Hepatocyte (in vitro differentiated cells): ENCODE measurements at regions not wholly inside any gene's neighbourhood (a gene's known extent, or its start where the extent isn't known, plus 50 kb on each side); places are given as distances from the start of the nearest gene placed in this dataset.

ENCODE experiments used
- DNase-seq: peaks from one replicate; pipeline ENCODE4 v3.0.0-alpha.2; 2016; ENCODE audit warnings: low spot score
- H2AFZ ChIP-seq: fragments of 200-600 bp; sonication (generic); 2 replicates; pipeline ENCODE4 v1.6.0; 2016; ENCODE audit warnings: antibody characterized with exemption, mild to moderate bottlenecking
- H3K27ac ChIP-seq: fragments of 200-600 bp; sonication (generic); 2 replicates; pipeline ENCODE4 v1.5.1; 2016; ENCODE audit warnings: mild to moderate bottlenecking
- H3K27me3 ChIP-seq: fragments of 200-600 bp; sonication (generic); 2 replicates; pipeline ENCODE4 v1.6.1; 2016
- H3K36me3 ChIP-seq: fragments of 200-600 bp; sonication (generic); replicated peaks from 2 replicates; pipeline ENCODE4 v1.5.1; 2016; ENCODE audit warnings: low read depth; ENCODE audit not compliant: insufficient read depth
- H3K4me1 ChIP-seq: fragments of 200-600 bp; sonication (generic); 2 replicates; pipeline ENCODE4 v1.5.1; 2016; ENCODE audit warnings: mild to moderate bottlenecking, moderate library complexity; ENCODE audit not compliant: insufficient read depth
- H3K4me2 ChIP-seq: fragments of 200-600 bp; sonication (generic); 2 replicates; pipeline ENCODE4 v1.6.0; 2016
- H3K4me3 ChIP-seq: fragments of 200-600 bp; sonication (generic); 2 replicates; pipeline ENCODE4 v1.5.1; 2016; ENCODE audit warnings: mild to moderate bottlenecking
- H3K79me2 ChIP-seq: fragments of 200-600 bp; sonication (generic); 2 replicates; pipeline ENCODE4 v1.6.0; 2017; ENCODE audit warnings: mild to moderate bottlenecking
- H3K9me2 ChIP-seq: fragments of 200-600 bp; sonication (generic); replicated peaks from 2 replicates; pipeline ENCODE4 v1.6.0; 2017; ENCODE audit warnings: mild to moderate bottlenecking; ENCODE audit not compliant: insufficient read depth
- H3K9me3 ChIP-seq: fragments of 200-600 bp; sonication (generic); 2 replicates; pipeline ENCODE4 v1.5.1; 2016; ENCODE audit warnings: low read depth, mild to moderate bottlenecking
- H4K20me1 ChIP-seq: fragments of 200-600 bp; sonication (generic); 2 replicates; pipeline ENCODE4 v1.6.0; 2016; ENCODE audit warnings: mild to moderate bottlenecking; ENCODE audit not compliant: insufficient read depth, poor library complexity, severe bottlenecking
- CTCF ChIP-seq: fragments of 200-600 bp; sonication (generic); IDR thresholded peaks from 2 replicates; pipeline ENCODE4 v1.5.1; 2016; ENCODE audit warnings: antibody characterized with exemption, mild to moderate bottlenecking; ENCODE audit not compliant: poor library complexity
- EZH2 ChIP-seq: fragments of 200-600 bp; sonication (generic); IDR thresholded peaks from 2 replicates; pipeline ENCODE4 v1.6.1; 2016; ENCODE audit warnings: antibody characterized with exemption, mild to moderate bottlenecking, borderline replicate concordance
- EZH2phosphoT487 ChIP-seq: fragments of 200-600 bp; sonication (generic); IDR thresholded peaks from one replicate; pipeline ENCODE4 v1.6.1; 2018; ENCODE audit warnings: antibody characterized with exemption, mild to moderate bottlenecking, low read depth, moderate library complexity; ENCODE audit not compliant: unreplicated experiment, severe bottlenecking
- WGBS: methylation state at CpG from one replicate; pipeline ENCODE4 v1.1.6; 2016; ENCODE audit warnings: low lambda C conversion rate; ENCODE audit errors: missing lambda C conversion rate; 5-methylcytosine and 5-hydroxymethylcytosine counted together

- no peak for DNase-seq
- H3K27me3 ChIP-seq, result no peaks in the 10 kb centered on the region
- no peaks in the 10 kb centered on the region for H4K20me1 ChIP-seq
- no peaks in the 10 kb centered on the region for H3K36me3 ChIP-seq
- WGBS, result 79% methylated on average over 3 of the region's 3 CpGs
- no peak overlapping the region for H3K27ac ChIP-seq
- H3K4me3 ChIP-seq, result no peak overlapping the region
- H3K79me2 ChIP-seq, result no peaks in the 10 kb centered on the region
- H3K9me3 ChIP-seq, result no peaks in the 10 kb centered on the region
- H3K4me1 ChIP-seq, result no peaks in the 10 kb centered on the region
- TF ChIP-seq EZH2phosphoT487 (no peak), CTCF (no peak), EZH2 (no peak)
- H3K4me2 ChIP-seq, result no peak overlapping the region
- no peaks in the 10 kb centered on the region for H3K9me2 ChIP-seq
- no peak overlapping the region for H2AFZ ChIP-seq
These were observed 1999.3 kb upstream of the CDH9 start for GRCh38 chr5:29037716-29038115.

- Histone ChIP-seq H3K27ac (no peak overlapping the region), H3K9me2 (no peaks in the 10 kb centered on the region), H3K27me3 (no peaks in the 10 kb centered on the region), H3K4me2 (no peak overlapping the region), H3K79me2 (no peaks in the 10 kb centered on the region), H3K36me3 (no peaks in the 10 kb centered on the region), H2AFZ (no peak overlapping the region), H3K4me1 (no peaks in the 10 kb centered on the region), H4K20me1 (no peaks in the 10 kb centered on the region), H3K9me3 (no peaks in the 10 kb centered on the region), H3K4me3 (no peak overlapping the region)
- no peak for TF ChIP-seq CTCF
- no peak for TF ChIP-seq EZH2
- no peak for TF ChIP-seq EZH2phosphoT487
- WGBS, result 93% methylated on average over 4 of the region's 4 CpGs
- no peak for DNase-seq
These were observed 1985.7 kb upstream of the CDH9 start for GRCh38 chr5:29024052-29024451.

GRCh38 chr5:29023541-29023940 is 1985.2 kb upstream of the CDH9 start:
- Histone ChIP-seq H4K20me1 (no peaks in the 10 kb centered on the region), H3K4me2 (no peak overlapping the region), H3K79me2 (no peaks in the 10 kb centered on the region), H3K9me3 (no peaks in the 10 kb centered on the region), H3K27ac (no peak overlapping the region), H3K36me3 (no peaks in the 10 kb centered on the region), H3K4me1 (no peaks in the 10 kb centered on the region), H2AFZ (no peak overlapping the region), H3K27me3 (no peaks in the 10 kb centered on the region), H3K4me3 (no peak overlapping the region), H3K9me2 (no peaks in the 10 kb centered on the region)
- 64% methylated on average over 2 of the region's 2 CpGs for WGBS
- DNase-seq, result no peak
- TF ChIP-seq CTCF (no peak), EZH2 (no peak), EZH2phosphoT487 (no peak)

- DNase-seq, result no peak
- no peaks in the 10 kb centered on the region for H3K9me2 ChIP-seq
- TF ChIP-seq CTCF, result no peak
- no peak for TF ChIP-seq EZH2
- TF ChIP-seq EZH2phosphoT487, result no peak
- no peaks in the 10 kb centered on the region for H3K27me3 ChIP-seq
- H3K4me2 ChIP-seq, result no peak overlapping the region
- no peak overlapping the region for H2AFZ ChIP-seq
- no peaks in the 10 kb centered on the region for H3K36me3 ChIP-seq
- no peaks in the 10 kb centered on the region for H3K79me2 ChIP-seq
- no peaks in the 10 kb centered on the region for H3K9me3 ChIP-seq
- 48% methylated on average over 3 of the region's 3 CpGs for WGBS
- H4K20me1 ChIP-seq, result no peaks in the 10 kb centered on the region
- H3K4me3 ChIP-seq, result no peak overlapping the region
- H3K27ac ChIP-seq, result no peak overlapping the region
- H3K4me1 ChIP-seq, result no peaks in the 10 kb centered on the region
These were observed 1979.1 kb upstream of the CDH9 start for GRCh38 chr5:29017501-29017900.
